Fibroblast of skin of scalp (primary cell): ENCODE measurements at regions not wholly inside any gene's neighbourhood (a gene's known extent, or its start where the extent isn't known, plus 50 kb on each side); places are given as distances from the start of the nearest gene placed in this dataset.

Experiments
- DNase-seq: peaks from one replicate; pipeline ENCODE4 v3.0.0-alpha.2; 2013

DNA sequence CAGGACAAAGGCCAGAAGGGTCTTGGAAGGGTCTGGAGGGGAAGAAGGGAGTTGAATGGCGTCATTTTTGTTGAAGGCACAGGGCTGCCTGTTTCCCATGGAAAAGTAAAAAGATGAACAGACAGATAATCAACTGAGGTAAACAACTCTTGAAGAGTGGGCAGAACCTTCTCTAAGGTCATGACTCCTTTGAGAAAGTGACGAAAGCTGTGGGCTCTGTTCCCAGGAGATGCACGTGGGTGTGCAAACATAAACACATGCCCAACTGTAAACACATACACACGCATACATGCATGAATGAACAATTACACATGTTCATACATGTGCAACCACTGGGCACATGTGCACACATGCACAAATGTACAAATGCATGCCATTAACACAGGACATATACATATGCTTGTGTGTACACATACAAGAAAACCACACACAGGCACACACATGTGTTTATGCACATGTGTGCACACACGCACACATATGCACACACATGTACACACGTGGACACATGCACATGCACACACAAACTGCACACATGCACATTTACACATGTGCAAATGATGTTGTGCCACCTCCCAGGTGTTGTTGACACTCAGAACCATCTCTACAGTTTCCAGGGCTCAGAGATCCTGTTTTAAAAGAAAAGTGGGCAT, 143.3 kb downstream of the GADD45G start:
- no peak for DNase-seq

DNA sequence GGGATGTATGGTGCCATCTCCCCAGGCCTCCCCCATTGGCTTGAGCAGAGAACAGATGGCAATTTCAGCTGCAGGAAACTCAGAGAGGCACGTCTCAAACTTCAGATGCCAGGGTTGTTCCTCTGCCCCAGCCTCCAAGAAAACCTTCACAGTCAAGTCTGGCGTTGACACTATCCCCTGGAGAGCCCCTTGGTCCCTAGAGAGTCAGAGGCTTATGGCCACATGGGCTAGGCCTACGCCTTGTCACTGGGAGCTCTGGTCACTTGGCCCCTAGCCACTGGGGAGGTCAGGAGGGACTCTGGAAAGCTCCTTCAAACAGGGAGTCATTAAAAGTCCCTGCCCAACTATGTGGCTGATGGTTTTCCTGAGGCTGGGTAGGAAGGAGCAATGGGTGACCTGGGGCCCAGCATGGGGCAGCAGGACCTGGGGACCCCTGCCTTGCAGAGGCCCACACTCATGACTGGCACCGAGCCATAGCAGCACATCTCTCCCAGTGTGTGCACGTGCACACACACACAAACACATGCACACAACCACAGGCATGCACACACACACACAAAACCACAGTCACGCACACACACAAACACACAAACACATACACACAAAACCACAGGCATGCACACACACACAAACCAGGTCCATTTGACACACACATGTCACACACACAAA, 144.2 kb downstream of the GADD45G start:
- DNase-seq: no peak

DNA sequence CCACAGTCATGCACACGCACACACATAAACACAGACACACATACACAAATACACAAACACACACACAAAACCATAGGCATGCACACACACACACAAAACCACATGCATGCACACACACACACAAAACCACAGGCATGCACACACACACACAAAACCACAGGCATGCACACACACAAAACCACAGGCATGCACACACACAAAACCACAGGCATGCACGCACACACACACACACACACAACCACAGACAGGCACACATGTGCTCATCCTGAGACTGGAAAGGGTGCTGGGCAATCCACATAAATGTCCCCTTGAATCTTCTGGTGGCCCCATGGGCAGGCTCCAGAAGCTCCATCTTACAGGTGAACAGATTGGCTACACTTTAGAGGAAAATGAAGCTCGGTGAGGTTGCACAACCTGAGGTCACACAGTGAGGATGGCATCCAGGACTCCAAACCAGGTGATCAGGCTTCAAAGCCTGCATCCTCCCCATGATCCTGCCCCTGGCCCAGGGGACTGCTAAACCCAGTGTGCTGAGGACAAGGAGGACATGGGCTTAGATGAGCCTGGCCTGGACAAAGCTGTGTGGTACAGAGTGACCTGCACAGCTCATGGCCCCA, 144.8 kb downstream of the GADD45G start:
- peak; percentile 66 for DNase-seq

DNA sequence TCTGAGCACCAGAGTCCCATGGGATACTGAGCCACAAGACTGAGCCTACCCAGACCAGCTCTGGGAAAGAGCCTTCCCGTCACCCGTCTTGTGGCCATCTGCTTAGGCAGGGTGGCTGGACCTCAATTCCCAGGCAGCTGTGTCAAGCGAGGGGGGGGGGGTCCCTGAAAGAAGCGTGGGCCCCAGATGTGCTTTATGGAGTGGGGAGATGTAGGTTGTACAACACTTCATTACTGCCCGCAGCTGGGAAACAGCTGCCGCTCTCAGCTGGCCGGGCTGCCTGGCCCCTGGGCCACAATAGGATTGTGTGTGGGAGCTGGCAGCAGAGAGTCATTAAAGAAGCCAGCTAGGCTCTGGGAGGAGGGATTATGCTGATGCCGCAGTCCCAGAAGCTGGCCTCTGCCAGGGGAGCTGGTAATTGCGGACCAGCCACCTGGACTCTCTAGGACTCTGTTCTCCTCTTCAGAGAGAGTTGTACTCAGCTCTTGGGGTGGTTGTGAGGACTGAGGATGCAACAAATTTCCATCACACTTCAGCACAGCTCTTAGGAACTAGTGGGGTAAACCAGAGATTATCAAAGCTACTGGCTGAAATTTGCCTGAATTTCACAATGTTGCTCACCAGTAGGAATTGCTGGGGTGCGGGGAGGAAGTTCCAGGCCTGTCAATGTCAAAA, 145.4 kb downstream of the GADD45G start:
- DNase-seq: no peak

DNA sequence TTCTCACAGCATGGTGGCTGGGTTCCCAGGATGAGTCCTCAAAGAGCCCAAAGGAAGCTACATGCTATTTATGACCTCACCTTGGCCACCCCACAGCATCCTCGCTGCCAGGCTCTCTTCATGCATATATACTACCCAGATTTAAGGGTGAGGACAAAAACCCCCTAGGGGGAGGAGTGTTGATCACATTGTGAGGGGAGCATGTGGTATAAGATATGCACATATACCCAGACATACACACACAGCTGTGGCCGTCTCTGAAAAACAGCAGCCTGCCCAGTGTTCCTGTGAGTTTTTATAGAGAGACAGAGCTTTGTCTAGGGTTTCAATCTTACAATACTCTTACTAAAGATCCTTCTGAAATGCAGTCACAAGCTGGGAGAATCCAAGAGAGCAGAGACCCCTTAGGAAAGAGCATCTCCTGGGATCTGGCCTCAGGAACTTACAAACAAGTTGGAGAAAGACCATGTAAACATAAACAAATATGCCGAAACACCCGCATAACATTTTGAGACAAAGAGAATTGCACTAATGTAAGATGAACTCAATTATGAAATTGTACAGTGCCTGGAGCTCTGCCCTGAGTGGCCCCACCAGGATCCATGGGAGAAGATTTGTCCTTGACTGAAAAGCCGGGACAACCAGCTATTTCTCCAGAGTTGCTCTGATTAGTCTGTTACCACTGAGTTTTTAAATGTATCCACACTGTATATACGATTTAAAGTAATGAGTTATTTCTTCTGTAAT, 146.4 kb downstream of the GADD45G start:
- DNase-seq: no peak

DNA sequence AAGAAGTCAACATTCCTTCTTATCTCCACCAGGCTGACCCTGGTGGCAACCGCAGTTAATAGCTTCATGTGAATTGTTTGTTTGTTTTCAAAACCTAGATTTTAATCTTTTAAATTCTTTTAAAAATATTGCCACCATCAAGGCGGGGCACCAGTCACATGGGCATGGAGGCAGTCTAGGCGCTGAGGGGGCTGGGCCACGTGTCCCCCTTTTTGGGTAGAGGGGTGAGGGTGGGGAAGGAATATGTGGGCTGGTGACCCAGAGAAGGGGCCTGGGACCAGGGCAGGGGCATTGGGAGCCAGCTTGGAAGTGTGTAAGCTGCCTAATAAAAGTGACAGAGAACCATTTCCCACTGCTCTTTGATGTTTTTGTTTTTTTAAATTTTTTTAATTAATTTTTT, 147.3 kb downstream of the GADD45G start:
- no peak for DNase-seq

DNA sequence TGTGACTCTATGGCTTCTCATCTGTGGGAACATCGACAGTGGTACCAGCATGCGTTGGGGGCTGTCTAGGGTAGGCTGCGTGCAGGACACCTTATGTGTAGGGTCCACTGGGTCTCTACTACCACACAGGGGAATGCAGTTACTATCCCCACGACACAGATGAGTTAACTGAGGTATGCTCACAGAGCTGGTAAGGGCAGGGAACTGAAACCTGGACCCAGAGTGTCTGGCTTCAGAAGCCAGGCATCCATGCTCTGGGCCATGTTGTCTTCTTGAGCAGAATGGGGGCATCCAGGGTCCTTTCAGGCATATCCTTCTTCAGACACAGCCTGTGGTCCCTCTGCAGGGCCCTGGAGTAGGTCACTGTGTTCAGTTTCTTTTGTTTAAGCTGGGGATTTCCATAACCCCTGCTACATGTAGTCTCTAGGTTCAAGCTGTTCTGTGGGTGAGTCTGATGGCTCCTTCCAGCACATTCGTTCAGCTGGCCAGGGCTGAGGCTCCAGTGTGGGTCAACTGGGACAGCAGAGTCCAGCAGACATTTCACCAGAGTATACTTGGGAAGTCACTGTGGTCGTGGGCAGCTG, 148.8 kb downstream of the GADD45G start:
- no peak for DNase-seq

DNA sequence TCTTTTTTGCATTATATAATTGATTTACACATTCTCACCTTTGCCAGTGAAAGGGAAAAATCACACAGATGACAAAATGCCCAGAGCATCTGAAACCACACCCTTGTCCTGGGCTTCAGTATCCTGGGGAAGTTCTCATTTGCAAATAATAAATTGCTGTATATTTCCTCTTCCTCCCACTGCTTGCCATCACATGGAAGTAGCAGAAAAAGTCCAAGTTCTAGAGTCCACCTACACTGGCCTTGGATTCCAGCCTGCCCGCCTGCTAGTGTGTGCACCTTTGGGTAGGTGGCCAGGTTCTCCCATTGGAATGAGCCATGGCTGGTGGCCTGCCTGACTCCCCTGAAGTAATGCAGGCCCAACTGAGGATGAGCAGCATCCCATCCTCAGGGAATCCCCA, 149.4 kb downstream of the GADD45G start:
- no peak for DNase-seq

DNA sequence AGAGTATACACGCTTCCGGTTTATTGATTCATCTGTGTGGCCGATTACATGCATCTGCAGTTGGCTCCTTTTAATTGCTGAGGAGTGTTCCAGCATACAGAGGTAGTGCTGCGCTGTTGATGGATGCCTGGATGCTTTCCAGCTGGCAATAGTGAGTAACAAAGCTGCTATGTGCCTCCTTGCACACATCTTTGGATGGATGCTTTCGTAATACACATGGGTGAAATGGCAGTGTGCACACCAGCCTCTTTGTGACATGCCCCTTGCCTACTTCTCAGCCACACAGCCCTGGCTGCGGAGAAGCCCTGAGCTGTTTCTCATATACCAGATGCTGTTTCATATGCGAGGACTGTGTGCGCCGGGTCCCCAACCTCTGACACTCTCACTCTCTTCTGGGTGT, 151.0 kb downstream of the GADD45G start:
- peak; percentile 78 for DNase-seq

DNA sequence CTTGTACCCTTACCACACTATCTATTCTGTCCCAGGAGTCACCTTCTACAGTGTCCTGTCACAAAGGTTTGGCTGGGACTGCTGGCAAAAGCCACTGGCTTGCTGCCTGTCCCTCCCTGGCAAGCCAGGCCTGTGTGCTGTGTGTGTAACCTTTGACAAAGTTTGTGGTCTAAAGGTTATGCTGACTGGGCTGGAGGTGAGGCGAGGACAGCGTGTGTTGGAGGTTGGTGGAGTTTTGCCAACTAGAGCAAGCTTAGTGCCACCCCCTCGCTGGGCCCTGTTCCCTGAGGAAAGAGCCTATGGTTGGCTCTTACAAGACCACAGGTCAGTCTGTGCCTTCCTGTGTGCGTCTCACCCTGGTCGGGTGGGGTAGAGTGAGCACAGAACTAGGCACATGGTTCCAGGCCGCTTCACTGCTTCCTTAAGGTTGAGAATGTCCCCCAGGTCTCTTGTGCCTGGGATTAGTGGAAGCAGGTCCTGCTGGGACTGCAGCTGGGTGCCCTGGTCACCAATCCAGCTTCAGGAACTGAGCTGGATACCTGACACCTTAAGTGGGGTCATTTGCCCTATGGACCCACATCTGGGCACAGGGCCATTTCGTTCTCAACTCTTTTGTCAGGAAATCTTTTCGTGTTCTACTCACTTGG, 152.2 kb downstream of the GADD45G start:
- DNase-seq: no peak

DNA sequence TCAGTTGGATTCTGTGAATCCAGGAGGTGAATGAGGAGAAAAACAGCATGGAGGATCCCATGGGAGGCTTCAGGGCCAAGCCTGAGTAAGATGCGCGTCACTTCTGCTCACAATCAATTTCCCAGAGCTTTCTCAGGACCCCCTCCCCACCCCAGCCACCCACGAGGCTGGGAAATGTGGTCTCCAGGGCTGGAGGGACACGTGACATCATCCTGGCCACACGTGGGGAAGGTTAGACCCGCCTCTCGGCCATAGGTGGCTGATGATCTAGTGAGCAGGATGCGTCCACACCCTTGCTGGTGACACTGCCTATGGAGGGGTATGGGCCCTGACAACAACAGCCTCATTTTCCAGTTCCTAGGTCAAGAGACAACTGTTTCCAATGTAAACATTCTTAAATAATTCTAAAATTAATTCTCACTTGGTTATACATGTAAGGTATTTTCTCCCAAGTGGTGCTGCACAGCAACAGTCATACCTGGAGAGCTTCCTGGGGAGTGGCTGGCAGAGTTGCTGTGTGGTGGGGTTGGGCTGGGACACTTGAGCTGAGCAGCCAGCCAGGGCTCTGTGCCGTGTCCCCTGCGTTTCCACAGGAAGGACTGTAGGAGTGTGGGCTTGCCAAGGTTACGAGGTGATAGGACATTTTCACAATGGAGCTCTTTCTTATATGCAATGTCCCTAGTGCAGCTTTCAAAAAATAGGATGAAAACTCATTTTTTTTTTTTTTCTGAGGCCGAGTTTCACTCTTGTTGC, 153.1 kb downstream of the GADD45G start:
- DNase-seq: no peak

DNA sequence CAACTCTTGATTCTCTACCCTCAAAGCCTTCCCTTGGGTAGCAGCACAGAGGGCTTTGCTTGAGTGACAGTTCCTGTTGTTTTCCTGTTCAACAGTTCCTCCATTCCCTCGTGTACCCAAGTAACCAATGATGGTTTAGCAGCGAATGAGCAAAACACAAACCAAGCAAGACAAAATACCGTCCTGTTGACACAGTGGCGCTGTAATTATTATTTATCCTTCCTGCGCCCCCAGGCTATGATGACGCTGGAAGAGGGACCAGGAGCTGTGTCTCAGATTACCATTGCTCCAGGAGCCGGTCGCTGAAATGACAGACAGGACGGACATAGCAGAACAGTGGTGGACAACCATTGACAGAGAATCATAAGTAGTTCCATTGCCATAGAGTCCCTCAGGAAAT, 154.8 kb downstream of the GADD45G start:
- DNase-seq: no peak

DNA sequence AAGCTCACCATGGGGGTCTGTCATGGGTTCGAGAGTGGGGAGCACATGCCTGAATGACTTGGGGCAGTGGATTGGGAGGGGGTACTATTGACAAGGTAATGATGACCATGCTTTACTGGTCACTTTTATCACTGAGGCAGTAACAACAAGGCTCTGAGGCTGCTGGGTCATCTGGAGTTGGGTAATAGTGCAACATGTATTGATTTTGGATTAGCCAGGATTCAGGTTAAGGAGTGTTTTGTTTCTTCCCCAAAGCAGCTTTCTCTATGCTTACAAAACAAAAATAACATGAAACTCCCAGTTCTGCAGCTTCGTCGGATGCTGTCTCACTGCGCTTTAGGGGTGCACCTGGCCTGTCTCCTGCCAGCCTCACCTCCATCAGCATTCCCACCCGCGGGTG, 155.3 kb downstream of the GADD45G start:
- no peak for DNase-seq

DNA sequence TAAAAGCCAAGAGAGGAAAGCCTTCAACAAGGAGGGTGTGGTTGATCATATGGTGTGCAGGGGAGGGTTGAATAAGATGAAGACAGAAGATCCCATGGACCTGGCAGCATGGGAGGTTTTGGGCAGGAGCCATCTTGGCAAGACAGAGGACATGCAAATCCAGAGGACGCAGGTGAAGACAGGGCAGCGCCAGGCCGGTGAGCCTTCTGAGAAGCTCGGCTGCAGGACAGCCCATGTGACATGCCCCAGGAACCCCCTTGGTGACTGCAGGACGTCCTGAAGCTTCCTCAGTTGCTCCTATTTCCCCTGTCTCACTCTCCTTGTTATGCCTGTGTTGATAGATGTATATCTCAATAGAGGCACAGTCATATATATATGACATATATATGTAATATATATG, 159.4 kb downstream of the GADD45G start:
- no peak for DNase-seq

DNA sequence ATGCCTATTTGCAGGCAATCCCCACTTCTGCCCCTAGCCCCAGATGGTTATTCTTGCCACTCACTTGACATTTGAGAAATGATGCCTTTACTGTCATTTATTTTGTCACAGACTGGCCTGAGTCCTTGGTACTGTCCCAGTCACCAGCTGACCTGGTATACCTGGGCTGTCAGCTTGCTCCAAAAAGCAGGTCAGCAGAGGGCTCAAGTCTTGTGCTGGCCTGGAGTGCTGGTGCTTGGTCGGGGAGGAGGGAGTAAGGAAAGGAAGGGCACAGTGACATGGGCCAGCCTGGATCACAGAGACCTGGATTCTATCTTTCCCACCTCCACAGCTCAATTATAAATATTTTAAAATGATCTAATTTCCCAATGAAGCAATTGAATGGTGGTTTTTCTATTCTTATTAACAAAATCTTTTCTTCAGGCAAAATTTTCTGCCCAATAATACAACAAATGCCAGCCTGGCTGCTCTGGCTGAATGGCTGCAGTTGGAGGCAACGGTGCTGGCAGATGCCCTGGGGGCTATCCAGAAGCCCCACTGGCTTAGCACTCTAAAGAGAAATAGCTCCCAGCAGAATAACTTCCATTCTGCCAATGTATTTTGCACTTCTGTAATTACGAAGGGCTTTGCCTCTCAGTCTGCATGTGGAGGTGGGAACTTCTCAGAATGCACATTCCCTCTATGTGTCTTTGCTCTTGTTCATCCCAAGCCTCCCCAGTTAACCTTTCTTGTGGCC, 160.6 kb downstream of the GADD45G start:
- no peak for DNase-seq

DNA sequence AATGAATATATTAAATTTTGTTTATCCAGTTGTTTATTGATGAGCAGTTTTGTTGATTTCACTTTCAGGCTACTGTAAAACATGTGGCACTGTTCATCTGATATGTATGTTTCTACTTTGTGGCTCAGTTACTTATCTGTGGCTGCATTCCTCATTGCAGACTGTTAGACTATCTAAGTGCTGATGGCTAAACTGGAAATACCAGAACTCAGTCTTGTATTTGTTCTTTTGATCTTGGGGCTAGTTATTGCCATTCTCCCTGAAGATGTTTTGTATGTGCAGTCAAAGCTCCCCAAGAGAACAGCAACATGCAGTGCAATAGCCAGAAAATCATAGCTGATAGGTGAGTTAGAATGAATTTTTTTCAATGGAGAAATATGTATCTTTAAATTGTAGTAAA, 162.2 kb downstream of the GADD45G start:
- no peak for DNase-seq

DNA sequence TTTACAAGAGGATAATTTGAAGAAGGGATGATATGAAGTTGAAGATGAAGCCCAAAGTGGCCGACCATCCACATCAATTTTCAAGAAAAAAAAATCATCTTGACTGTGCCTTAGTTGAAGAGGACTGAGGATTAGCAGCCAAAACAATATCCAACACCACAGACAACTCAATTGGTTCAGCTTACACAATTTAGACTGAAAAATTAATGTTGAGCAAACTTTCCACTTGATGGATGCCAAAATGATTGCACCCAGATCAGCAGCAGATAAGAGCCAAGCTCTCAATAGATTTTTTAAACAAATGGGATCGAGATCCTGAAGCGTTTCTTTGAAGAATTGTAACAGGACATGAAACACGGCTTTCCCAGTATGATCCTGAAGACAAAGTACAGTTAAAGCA, 163.2 kb downstream of the GADD45G start:
- DNase-seq: no peak

DNA sequence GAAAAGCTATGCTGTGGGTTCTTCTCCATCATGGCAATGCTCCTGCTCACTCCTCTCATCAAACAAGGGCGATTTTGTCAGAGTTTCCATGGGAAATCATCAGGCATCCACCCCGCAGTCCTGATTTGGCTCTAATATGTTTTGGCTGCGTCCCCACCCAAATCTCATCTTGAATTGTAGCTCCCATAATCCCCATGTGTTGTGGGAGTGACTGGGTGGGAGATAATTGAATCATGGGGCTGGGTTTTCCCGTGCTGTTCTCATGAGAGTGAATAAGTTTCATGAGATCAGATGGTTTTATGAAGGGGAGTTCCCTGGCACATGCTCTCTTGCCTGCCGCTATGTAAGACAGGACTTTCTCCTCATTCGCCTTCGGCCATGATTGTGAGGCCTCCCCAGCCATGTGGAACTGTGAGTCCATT, 163.8 kb downstream of the GADD45G start:
- DNase-seq: no peak

DNA sequence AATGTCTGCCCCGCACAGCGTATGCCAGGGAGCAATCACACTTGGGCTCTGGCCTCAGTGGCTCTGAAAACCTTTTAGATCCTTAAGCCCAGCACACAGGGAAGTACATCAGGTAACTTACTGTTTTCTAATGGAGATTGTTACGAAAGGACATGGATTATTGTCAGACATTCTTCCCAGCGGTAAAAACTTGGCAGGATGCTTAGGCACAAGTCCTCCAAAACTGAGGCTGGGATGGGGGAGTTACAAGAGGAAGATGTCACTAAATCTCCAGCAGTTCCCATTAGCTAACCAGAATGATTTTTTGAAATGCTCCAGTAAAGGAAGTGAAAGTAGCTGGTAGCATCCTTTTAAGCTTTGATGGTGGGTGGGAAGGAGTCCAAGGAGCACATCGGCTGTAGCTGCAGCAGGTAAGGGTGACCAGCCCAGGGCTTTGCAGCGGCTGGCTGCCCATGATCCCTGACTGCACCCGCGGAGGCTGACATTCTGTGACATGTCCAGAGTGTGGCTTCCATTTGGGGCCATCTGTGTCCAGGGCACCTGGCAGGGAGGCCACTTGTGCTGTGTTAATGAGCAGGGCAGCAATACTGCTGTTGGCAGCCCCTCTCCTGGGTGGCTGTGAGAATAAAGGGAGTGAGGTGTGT, 165.8 kb downstream of the GADD45G start:
- no peak for DNase-seq

DNA sequence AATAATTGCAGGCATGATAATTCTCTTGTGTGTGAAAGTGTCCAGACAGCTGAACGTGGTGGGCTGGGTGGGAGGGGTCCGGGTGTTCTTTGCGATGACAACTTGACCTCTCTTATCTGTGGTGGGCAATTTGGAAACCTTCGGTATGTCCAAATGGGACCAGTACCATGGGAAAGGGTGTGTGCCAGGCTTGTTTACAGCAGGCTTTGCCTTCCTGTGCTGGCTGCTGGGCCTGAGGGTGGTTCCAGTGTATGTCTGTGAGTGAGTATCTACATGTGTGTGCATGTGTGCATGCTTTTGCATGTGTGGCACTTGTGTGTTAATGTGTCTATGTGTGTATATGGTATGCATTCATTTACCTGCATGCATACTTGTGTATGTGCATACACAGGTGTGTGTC, 166.4 kb downstream of the GADD45G start:
- no peak for DNase-seq
